HG03175 (cell line): ENCODE measurements at regions not wholly inside any gene's neighbourhood (a gene's known extent, or its start where the extent isn't known, plus 50 kb on each side); places are given as distances from the start of the nearest gene placed in this dataset.
"Not testable (repeated sequence)": the region's sequence is repeated elsewhere in the genome, so short reads cannot be mapped to it uniquely, and the experiment has no call there.

ENCODE experiments used
- ATAC-seq: cut with Tn5 transposase; IDR thresholded peaks from one replicate; pipeline ENCODE4 v1.9.1; 2021; ENCODE audit warnings: mild to moderate bottlenecking, moderate library complexity; ENCODE audit not compliant: unreplicated experiment

GRCh38 chr4:179607003-179607402 is 2164.8 kb upstream of the AGA start:
- ATAC-seq = no peak

- no peak for ATAC-seq
Measured at GRCh38 chr4:179615704-179616103, 2173.5 kb upstream of the AGA start.

- ATAC-seq = no peak
Measured at GRCh38 chr4:179618966-179619365, 2176.7 kb upstream of the AGA start.

DNA sequence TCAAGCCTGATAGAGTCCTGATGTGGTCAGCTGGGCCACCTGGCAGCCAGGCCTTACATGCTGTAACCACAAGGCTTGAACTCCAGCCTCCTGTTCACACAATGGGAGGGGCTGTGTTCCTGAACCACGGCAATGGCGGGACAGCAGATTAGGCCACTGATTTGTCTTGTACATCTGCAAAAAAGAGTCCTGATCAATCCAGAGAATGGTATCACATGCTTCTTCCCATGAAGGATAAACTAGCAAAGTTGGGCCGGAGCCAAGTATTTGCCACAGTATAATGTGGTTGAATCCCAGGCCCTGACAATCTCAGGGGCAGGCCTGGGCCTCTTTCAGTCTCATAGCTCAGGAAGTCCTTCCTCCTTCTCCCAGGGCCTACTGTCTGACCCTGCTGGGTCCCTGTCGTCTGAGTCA is 2182.5 kb upstream of the AGA start:
- no peak for ATAC-seq

- ATAC-seq = no peak
Measured at GRCh38 chr4:179625406-179625805, 2183.2 kb upstream of the AGA start.

- ATAC-seq = no peak
Measured at GRCh38 chr4:179626687-179627086, 2184.4 kb upstream of the AGA start.

DNA sequence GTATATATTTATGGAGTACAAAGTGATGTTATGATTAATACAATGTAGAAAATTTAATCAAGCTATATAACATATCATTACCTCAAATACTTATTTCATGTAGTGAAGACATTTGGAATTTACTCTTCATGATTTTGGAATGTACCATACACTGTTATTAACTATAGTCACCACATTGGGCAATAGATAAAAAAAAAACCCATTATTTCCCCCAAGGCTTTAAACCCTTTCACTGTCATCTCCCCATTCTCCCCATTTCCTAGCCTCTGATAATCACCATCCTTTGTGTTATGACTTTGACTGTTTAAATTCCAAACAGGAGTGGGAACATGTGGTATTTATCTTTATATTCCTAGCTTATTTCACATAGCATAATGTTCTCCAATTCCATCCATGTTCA is 2189.1 kb upstream of the AGA start:
- ATAC-seq = no peak

DNA sequence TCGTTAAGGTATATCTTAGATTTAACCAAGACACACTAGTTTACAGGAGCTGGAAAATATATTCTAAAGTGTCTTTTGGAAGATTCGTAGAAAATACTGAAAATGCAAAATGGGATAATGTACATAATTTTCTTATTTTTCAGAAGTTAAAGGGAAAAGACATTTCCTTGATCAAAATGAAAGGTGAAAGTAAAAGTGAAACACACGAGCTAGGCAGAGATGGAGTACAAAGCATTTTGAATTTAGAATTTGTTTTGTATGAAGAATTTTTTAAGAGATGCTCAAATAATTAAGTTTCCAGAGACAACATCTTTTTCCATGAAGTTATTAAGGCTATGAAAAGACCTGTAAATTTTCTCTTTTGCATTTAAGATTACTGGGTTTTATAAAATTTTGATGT is 2192.6 kb upstream of the AGA start:
- ATAC-seq = no peak

- ATAC-seq = no peak
Measured at GRCh38 chr4:179662522-179662921, 2220.3 kb upstream of the AGA start.

DNA sequence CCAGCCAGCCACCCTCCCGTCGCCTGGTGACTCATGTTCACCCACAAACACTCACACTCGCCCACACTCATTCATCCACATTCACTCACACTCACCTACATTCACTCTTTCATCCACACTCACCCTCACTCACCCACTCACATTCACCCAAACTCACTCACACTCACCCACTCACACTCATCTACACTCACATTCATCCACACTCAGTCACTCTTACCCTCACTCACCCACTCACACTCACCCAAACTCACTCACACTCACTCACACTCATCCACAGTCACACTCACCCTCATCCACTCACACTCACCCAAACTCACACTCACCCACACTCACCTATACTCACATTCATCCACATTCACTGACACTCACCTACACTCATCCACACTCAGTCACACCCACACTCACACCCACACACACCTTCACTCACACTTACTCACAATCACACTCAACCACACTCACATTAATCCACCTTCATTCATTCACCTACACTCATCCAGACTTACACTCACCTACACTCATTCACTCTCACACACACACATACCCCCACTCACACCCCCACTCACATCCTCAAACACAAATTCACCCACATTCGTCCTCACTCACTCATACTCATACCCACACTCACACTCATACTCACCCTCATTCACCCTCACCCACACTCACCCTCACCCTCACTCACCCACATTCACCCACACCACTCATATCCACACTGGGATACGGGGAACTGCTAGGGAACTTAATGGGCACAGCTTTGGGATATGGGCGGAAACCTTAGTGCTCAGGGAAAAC is 2221.6 kb upstream of the AGA start:
- ATAC-seq = no peak

- no peak for ATAC-seq
Measured at GRCh38 chr4:179664430-179665027, 2222.3 kb upstream of the AGA start.

- no peak for ATAC-seq
Measured at GRCh38 chr4:179666226-179666625, 2224.0 kb upstream of the AGA start.

- no peak for ATAC-seq
Measured at GRCh38 chr4:179671609-179672008, 2229.4 kb upstream of the AGA start.

DNA sequence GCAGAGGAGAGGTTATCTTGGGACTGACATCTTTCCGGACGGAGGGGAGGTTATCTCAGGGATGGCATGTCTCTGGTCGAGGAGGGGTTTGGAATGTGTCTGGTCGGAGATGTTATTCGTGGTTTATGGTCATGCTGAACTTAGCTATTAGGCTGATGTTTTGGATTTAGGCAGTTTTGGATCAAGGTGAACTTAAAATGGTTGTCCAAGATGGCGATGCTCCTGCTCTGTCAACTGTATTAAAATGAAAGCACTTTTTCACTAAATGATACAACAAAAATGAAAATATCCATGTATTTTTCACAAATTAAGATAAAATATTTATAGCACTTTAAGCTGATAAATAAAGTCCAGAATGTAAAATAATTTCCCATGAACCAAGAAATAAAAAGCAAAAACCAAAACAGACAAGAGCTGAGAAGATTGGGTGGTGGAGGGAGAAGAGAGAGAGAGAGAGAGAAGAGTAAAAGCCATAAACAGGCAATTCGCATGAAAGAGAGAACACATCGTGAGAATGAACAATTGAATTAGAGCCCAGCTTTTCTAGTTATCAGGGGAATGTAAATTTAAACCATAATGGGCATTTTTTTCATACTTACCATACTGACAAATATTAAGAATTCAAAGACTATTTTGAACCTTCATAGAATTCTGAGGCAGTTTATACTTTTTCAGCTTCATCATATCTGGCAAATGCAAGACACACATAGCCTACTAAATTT is 2236.0 kb upstream of the AGA start:
- ATAC-seq = no peak

DNA sequence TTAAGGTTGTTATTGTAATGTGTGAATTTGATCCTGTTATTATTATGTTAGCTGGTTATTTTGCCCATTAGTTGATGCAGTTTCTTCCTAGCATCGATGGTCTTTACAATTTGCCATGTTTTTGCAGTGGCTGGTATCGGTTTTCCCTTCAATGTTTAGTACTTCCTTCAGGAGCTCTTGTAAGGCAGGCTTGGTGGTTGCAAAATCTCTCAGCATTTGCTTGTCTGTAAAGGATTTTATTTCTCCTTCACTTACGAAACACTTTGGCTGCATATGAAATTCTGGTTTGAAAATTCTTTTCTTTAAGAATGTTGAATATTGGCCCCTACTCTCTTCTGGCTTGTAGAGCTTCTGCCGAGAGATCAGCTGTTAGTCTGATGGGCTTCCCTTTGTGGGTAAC is 2241.4 kb upstream of the AGA start:
- not testable (repeated sequence) for ATAC-seq

- no peak for ATAC-seq
Measured at GRCh38 chr4:179692222-179692621, 2250.0 kb upstream of the AGA start.

- ATAC-seq = no peak
Measured at GRCh38 chr4:179695175-179695574, 2252.9 kb upstream of the AGA start.

DNA sequence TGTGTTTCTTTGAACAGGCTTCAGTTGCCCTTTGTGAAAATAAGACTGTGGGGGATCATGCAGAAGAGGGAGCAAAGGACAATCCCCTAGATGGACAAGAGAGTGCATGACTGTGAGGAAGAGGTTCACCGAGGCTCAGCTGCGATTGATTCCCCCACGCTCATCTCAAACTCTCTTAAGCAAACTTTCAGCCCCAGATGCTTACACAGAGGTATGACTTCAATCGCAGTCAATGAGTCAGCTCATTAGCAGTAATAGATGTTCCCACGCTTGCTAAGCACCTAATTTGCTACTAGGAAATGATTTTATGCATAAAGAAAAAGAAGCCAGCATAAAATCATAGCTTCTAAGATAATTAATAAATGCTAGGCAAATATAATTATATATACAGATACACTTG is 2256.1 kb upstream of the AGA start:
- no peak for ATAC-seq

DNA sequence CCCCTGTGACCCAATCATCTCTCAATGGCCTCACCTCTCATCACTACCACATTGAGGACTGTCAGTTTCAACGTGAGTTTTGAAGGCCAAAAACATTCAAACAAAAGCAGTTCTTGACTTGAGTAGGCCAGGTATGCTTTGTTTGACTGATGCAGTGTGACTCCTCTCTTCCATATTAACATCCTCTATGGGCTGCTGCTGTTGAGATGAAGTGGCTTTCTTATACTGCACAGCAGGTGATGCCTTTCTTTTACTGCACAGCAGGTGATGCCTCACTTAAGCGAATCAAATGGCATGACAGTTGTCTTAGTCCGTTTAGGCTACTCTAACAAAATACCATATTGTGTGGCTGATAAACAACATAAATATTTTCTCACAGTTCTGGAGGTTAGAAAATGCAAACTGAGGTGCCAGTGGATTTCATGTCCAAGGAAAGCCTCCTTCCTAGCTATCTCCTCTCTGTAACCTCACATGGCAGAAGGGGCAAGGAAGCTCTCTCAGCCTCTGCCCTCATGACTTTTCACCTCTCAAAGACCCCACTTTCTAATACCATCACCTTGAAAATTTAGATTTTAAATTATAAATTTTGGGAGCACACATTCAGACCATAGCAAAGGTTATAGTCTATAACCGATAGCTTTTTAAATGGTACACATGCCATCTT is 2267.9 kb upstream of the AGA start:
- ATAC-seq = no peak

GRCh38 chr4:179719766-179720450 is 2277.7 kb upstream of the AGA start:
- no peak for ATAC-seq

DNA sequence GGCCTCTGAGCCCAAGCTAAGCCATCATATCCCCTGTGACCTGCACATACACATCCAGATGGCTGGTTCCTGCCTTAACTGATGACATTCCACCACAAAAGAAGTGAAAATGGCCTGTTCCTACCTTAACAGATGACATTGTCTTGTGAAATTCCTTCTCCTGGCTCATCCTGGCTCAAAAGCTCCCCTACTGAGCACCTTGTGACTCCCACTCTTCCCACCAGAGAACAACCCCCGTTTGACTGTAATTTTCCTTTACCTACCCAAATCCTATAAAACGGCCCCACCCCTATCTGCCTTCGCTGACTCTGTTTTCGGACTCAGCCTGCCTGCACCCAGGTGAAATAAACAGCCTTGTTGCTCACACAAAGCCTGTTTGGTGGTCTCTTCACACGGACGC is 2284.3 kb upstream of the AGA start:
- not testable (repeated sequence) for ATAC-seq
